ENCODE measurements at regions not wholly inside any gene's neighbourhood (a gene's known extent, or its start where the extent isn't known, plus 50 kb on each side); places are given as distances from the start of the nearest gene placed in this dataset.

- TF ChIP-seq CTCF (conservative IDR thresholded peaks at IDR 0.05): no peak
- no peak for TF ChIP-seq EZH2 (IDR thresholded peaks at IDR 0.05; ENCODE audit: low read depth)
These were observed 124.1 kb upstream of the LOC128125822 start for GRCh38 chr6:63448229-63448628.
